ENCODE measurements at regions not wholly inside any gene's neighbourhood (a gene's known extent, or its start where the extent isn't known, plus 50 kb on each side); places are given as distances from the start of the nearest gene placed in this dataset.

DNA sequence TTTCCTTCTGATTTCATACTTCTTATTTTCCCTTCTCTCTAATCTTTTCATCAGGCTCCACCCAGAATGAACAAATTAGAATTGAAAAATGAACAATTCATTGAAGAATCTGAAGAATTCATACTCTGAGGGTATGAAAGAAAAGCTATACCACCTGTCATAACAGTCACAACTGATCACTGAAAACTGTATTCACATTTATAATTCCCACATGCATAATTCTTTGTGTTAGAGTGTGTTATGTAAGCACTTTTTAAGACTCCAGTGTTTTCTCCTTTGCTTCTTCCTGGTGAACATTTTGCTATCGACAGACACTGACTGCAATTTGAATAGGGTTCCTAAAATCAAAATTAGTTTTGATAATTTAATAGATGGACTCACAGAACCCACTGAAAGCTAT lies 271.2 kb downstream of the SLC16A7 start:
- no peak overlapping the region for H3K9ac ChIP-seq (ENCODE audit: insufficient read depth, low read length)
- H3K4me1 ChIP-seq (ENCODE audit: control insufficient read depth, extremely low read depth, insufficient read depth, low read length): no peaks in the 10 kb centered on the region
- H3K27ac ChIP-seq (ENCODE audit: insufficient read depth, low read length): no peak overlapping the region

DNA sequence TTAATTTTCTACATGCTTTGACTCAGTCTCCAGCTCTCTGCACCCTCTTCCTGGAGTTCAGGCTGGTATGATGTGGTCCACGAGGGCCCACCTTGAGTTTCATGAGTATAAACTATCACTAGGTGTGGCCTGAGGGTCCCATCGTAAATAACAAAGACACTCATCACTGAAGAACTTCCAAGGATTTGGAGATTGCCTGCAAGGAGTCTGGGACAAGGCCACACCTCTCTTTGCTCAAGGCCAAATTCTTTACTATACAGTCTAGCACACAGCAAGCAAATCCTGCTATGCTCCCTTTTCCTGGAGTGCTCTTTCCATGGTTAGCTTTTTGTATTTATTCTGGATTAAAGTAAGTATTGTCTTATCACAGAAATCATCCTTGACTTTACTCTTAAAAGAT lies 271.9 kb downstream of the SLC16A7 start:
- no peak overlapping the region for H3K4me2 ChIP-seq (ENCODE audit: extremely low read depth, insufficient read depth, low read length)
- TF ChIP-seq, protein P1, sequence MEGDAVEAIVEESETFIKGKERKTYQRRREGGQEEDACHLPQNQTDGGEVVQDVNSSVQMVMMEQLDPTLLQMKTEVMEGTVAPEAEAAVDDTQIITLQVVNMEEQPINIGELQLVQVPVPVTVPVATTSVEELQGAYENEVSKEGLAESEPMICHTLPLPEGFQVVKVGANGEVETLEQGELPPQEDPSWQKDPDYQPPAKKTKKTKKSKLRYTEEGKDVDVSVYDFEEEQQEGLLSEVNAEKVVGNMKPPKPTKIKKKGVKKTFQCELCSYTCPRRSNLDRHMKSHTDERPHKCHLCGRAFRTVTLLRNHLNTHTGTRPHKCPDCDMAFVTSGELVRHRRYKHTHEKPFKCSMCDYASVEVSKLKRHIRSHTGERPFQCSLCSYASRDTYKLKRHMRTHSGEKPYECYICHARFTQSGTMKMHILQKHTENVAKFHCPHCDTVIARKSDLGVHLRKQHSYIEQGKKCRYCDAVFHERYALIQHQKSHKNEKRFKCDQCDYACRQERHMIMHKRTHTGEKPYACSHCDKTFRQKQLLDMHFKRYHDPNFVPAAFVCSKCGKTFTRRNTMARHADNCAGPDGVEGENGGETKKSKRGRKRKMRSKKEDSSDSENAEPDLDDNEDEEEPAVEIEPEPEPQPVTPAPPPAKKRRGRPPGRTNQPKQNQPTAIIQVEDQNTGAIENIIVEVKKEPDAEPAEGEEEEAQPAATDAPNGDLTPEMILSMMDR (conservative IDR thresholded peaks at IDR 0.05 in 1 of 2, IDR thresholded peaks at IDR 0.05 in 1 of 2; ENCODE audit: low read depth in 1 of 2, low read length in 2 of 2): no peak
- no peak for TF ChIP-seq EZH2 (IDR thresholded peaks at IDR 0.05; ENCODE audit: low read length, missing control alignments)

More for the DNA sequence above, 271.2 kb downstream of the SLC16A7 start:
- H2AFZ ChIP-seq (ENCODE audit: low read length): no peak overlapping the region
- H3K4me3 ChIP-seq (replicated peaks in 1 of 4; ENCODE audit: control extremely low read depth in 1 of 4, insufficient read depth in 1 of 4, low read depth in 3 of 4, low read length in 4 of 4): no peak overlapping the region
- TF ChIP-seq, protein P1 (conservative IDR thresholded peaks at IDR 0.05 in 1 of 2, IDR thresholded peaks at IDR 0.05 in 1 of 2; ENCODE audit: low read depth in 1 of 2, low read length in 2 of 2): no peak
- TF ChIP-seq EZH2 (IDR thresholded peaks at IDR 0.05; ENCODE audit: low read length, missing control alignments): no peak
- H3K36me3 ChIP-seq (ENCODE audit: control insufficient read depth, insufficient read depth, low read length): no peaks in the 10 kb centered on the region
- H3K4me2 ChIP-seq (ENCODE audit: extremely low read depth, insufficient read depth, low read length): no peak overlapping the region
- H3K9me3 ChIP-seq (ENCODE audit: control insufficient read depth, insufficient read depth, low read depth, low read length): no peaks in the 10 kb centered on the region
- DNase-seq (ENCODE audit: low read depth in 2 of 2): no peak
- no peaks in the 10 kb centered on the region for H3K79me2 ChIP-seq (ENCODE audit: control insufficient read depth, insufficient read depth, low read length)
- H4K20me1 ChIP-seq (ENCODE audit: control insufficient read depth, extremely low read depth, insufficient read depth, low read length): no peaks in the 10 kb centered on the region
- H3K27me3 ChIP-seq (ENCODE audit: control insufficient read depth, insufficient read depth, low read length): no peaks in the 10 kb centered on the region

DNA sequence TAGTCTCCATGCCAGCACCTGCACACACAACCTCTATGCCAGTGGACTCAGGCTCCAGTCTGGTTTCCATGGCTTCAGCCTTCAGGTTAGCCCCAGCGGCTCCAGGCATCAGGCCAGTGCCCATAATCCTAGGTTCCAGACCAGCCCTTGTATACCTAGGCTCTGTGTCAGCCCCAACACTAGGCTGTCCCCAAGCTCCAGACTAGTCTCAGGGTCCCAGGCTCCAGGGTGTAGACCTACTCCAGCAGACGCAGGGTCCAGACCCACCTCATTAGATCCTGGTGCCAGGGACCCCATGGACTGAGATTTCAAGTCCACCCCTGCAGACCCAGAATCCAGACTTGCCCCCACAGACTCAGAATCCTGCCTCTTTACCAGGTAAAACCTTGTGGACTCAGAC lies 275.9 kb downstream of the SLC16A7 start:
- no peaks in the 10 kb centered on the region for H3K27me3 ChIP-seq (ENCODE audit: control insufficient read depth, insufficient read depth, low read length)
- no peak overlapping the region for H3K9ac ChIP-seq (ENCODE audit: insufficient read depth, low read length)
- no peaks in the 10 kb centered on the region for H3K79me2 ChIP-seq (ENCODE audit: control insufficient read depth, insufficient read depth, low read length)
- no peaks in the 10 kb centered on the region for H4K20me1 ChIP-seq (ENCODE audit: control insufficient read depth, extremely low read depth, insufficient read depth, low read length)
- no peak overlapping the region for H3K4me2 ChIP-seq (ENCODE audit: extremely low read depth, insufficient read depth, low read length)
- H3K36me3 ChIP-seq (ENCODE audit: control insufficient read depth, insufficient read depth, low read length): no peaks in the 10 kb centered on the region
- no peaks in the 10 kb centered on the region for H3K9me3 ChIP-seq (ENCODE audit: control insufficient read depth, insufficient read depth, low read depth, low read length)
- no peaks in the 10 kb centered on the region for H3K4me1 ChIP-seq (ENCODE audit: control insufficient read depth, extremely low read depth, insufficient read depth, low read length)
- H3K27ac ChIP-seq (ENCODE audit: insufficient read depth, low read length): no peak overlapping the region
- no peak overlapping the region for H2AFZ ChIP-seq (ENCODE audit: low read length)
- TF ChIP-seq EZH2 (IDR thresholded peaks at IDR 0.05; ENCODE audit: low read length, missing control alignments): no peak
- TF ChIP-seq, protein P1 (conservative IDR thresholded peaks at IDR 0.05 in 1 of 2, IDR thresholded peaks at IDR 0.05 in 1 of 2; ENCODE audit: low read depth in 1 of 2, low read length in 2 of 2): no peak
- no peak for DNase-seq (ENCODE audit: low read depth in 2 of 2)
- H3K4me3 ChIP-seq (replicated peaks in 1 of 4; ENCODE audit: control extremely low read depth in 1 of 4, insufficient read depth in 1 of 4, low read depth in 3 of 4, low read length in 4 of 4): no peak overlapping the region

More for the DNA sequence above, 271.9 kb downstream of the SLC16A7 start:
- Histone ChIP-seq H3K27me3 (ENCODE audit: control insufficient read depth, insufficient read depth, low read length) (no peaks in the 10 kb centered on the region), H4K20me1 (ENCODE audit: control insufficient read depth, extremely low read depth, insufficient read depth, low read length) (no peaks in the 10 kb centered on the region), H2AFZ (ENCODE audit: low read length) (no peak overlapping the region), H3K4me1 (ENCODE audit: control insufficient read depth, extremely low read depth, insufficient read depth, low read length) (no peaks in the 10 kb centered on the region), H3K9ac (ENCODE audit: insufficient read depth, low read length) (no peak overlapping the region), H3K79me2 (ENCODE audit: control insufficient read depth, insufficient read depth, low read length) (no peaks in the 10 kb centered on the region), H3K9me3 (ENCODE audit: control insufficient read depth, insufficient read depth, low read depth, low read length) (no peaks in the 10 kb centered on the region), H3K36me3 (ENCODE audit: control insufficient read depth, insufficient read depth, low read length) (no peaks in the 10 kb centered on the region), H3K27ac (ENCODE audit: insufficient read depth, low read length) (no peak overlapping the region), H3K4me3 (replicated peaks in 1 of 4; ENCODE audit: control extremely low read depth in 1 of 4, insufficient read depth in 1 of 4, low read depth in 3 of 4, low read length in 4 of 4) (no peak overlapping the region)
- DNase-seq (ENCODE audit: low read depth in 2 of 2): no peak

Data from fibroblast of lung (primary cell).